ENCODE measurements at regions not wholly inside any gene's neighbourhood (a gene's known extent, or its start where the extent isn't known, plus 50 kb on each side); places are given as distances from the start of the nearest gene placed in this dataset.
"Not testable (repeated sequence)": the region's sequence is repeated elsewhere in the genome, so short reads cannot be mapped to it uniquely, and the experiment has no call there.

DNA sequence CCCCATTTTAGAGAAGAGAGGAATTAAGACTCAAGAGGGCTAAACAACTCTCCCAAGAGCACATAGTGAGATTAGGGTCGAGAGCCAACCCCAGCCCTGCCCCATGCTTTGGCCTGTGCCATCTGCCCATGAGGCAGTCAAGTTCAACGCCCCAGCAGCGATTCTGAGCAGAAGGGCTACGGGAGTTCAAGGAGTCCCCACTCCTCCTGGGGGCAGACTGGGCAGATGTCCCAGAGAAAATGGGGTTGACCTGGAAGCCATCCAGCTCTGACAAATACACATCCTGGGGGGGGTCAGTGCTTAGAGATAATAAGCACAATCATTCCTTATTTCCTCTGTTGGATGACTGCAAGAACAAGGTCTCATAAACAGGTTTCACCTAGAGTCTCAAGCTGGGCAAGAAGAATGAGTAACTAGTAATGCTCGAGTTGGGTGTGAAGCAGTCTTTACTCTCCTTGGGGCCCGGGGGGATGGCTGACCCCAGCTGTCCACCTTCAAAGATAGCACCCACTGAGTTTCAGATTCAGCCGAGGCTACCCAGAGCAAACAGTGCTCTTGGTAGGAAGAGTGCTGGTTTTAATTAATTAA lies 716.4 kb downstream of the RNF144A start:
- intact Hi-C loops (cut with DNase I) = no loop called here
- H3K36me3 ChIP-seq = no peaks in the 10 kb centered on the region
- ATAC-seq (no peak), DNase-seq (no peak)
- no peak overlapping the region for H3K27ac ChIP-seq
- H3K4me3 ChIP-seq = no peak overlapping the region
- H3K9me3 ChIP-seq = no peaks in the 10 kb centered on the region
- no peaks in the 10 kb centered on the region for H3K4me1 ChIP-seq
- WGBS, 4 donors = 52 to 62% (median 57%) methylated on average over 7 of the region's 7 CpGs
- peaks cover 0 to 4% (median 0%) of the 10 kb centered on the region in 9 donors for H3K27me3 ChIP-seq
- no peak for TF ChIP-seq CTCF (IDR thresholded peaks at IDR 0.05)
- no peak for TF ChIP-seq POLR2A (IDR thresholded peaks at IDR 0.05)

- no peak overlapping the region for H3K4me3 ChIP-seq
- intact Hi-C loops (cut with DNase I) = no loop called here
- H3K36me3 ChIP-seq = no peaks in the 10 kb centered on the region
- ATAC-seq = no peak
- DNase-seq = no peak
- no peaks in the 10 kb centered on the region for H3K9me3 ChIP-seq
- no peaks in the 10 kb centered on the region for H3K4me1 ChIP-seq
- H3K27ac ChIP-seq = no peak overlapping the region
- peaks cover 0 to 4% (median 0%) of the 10 kb centered on the region in 9 donors for H3K27me3 ChIP-seq
- TF ChIP-seq CTCF (IDR thresholded peaks at IDR 0.05) (no peak), POLR2A (IDR thresholded peaks at IDR 0.05) (no peak)
- WGBS, 4 donors = 60 to 67% (median 63%) methylated on average over 7 of the region's 7 CpGs
These were observed 717.2 kb downstream of the RNF144A start for GRCh38 chr2:7634409-7634808.

DNA sequence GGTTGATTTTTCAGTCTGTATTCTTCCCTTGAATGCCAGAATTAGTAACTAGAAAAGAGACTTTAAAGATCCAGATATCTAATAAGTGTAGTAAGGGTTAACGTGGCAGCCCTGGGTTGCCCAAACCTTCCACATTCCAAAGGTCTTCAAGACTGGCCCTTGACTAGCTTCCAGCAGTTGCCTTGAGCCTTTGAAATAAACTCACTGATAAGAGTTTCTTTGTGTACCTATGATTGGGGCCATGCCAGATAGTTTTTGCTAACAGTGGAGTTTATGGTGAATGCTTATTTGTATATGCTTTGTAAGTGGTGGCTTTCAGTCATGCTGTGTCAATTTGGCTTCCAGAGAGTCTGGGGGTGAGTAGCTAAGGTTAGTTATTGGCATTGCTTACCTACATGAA lies 722.3 kb downstream of the RNF144A start:
- Histone ChIP-seq H3K9me3 (peaks cover 0 to 18% (median 9%) of the 10 kb centered on the region in 12 donors), H3K27me3 (peaks cover 0 to 4% (median 0%) of the 10 kb centered on the region in 9 donors), H3K4me3 (no peak overlapping the region), H3K4me1 (no peaks in the 10 kb centered on the region), H3K36me3 (no peaks in the 10 kb centered on the region), H3K27ac (no peak overlapping the region)
- no peak for TF ChIP-seq CTCF (IDR thresholded peaks at IDR 0.05)
- TF ChIP-seq POLR2A (IDR thresholded peaks at IDR 0.05) = no peak
- intact Hi-C loops (cut with DNase I) = no loop called here
- no peak for ATAC-seq
- WGBS, 4 donors = 67 to 90% (median 74%) methylated on average over 1 of the region's 1 CpG
- no peak for DNase-seq

GRCh38 chr2:7641272-7641671 lies 724.1 kb downstream of the RNF144A start:
- peaks cover 0 to 18% (median 9%) of the 10 kb centered on the region in 12 donors for H3K9me3 ChIP-seq
- intact Hi-C loops (cut with DNase I) = not testable (repeated sequence)
- WGBS, 4 donors = 84 to 94% (median 89%) methylated on average over 3 of the region's 3 CpGs

DNA sequence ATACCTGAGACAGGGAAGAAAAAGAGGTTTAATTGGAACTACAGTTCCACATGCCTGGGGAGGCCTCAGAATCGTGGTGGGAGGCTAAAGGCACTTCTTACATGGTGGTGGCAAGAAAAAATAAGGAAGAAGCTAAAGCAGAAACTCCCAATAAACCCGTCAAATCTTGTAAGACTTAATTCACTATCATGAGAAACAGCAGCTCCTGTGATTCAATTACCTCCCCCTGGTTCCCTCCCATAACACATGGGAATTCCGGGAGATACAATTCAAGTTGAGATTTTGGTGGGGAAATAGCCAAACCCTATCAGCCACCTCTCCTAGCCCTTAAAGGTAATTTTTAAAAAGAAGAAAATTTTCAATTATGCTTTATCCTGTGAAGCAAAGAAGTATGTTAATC lies 728.8 kb downstream of the RNF144A start:
- intact Hi-C loops (cut with DNase I) = no loop called here
- Histone ChIP-seq H3K27me3 (no peaks in the 10 kb centered on the region), H3K4me1 (no peaks in the 10 kb centered on the region), H3K4me3 (no peak overlapping the region), H3K27ac (no peak overlapping the region), H3K36me3 (no peaks in the 10 kb centered on the region), H3K9me3 (peaks cover 0 to 13% (median 8%) of the 10 kb centered on the region in 12 donors)
- 69 to 77% (median 71%) methylated on average over 3 of the region's 3 CpGs for WGBS, 4 donors
- DNase-seq = no peak
- TF ChIP-seq CTCF (IDR thresholded peaks at IDR 0.05) (no peak), POLR2A (IDR thresholded peaks at IDR 0.05) (no peak)
- ATAC-seq = no peak

More at GRCh38 chr2:7641272-7641671, 724.1 kb downstream of the RNF144A start:
- not testable (repeated sequence) for ATAC-seq, H3K36me3 ChIP-seq, H3K27ac ChIP-seq, H3K4me3 ChIP-seq, DNase-seq, H3K27me3 ChIP-seq, H3K4me1 ChIP-seq

All from heart left ventricle (tissue), 16 donors.